Renal cortical epithelial cell (primary cell): ENCODE measurements at regions not wholly inside any gene's neighbourhood (a gene's known extent, or its start where the extent isn't known, plus 50 kb on each side); places are given as distances from the start of the nearest gene placed in this dataset.

Experiments
- DNase-seq: peaks from one replicate; pipeline ENCODE4 v3.0.0-alpha.2; 2011; ENCODE audit warnings: low read depth

DNA sequence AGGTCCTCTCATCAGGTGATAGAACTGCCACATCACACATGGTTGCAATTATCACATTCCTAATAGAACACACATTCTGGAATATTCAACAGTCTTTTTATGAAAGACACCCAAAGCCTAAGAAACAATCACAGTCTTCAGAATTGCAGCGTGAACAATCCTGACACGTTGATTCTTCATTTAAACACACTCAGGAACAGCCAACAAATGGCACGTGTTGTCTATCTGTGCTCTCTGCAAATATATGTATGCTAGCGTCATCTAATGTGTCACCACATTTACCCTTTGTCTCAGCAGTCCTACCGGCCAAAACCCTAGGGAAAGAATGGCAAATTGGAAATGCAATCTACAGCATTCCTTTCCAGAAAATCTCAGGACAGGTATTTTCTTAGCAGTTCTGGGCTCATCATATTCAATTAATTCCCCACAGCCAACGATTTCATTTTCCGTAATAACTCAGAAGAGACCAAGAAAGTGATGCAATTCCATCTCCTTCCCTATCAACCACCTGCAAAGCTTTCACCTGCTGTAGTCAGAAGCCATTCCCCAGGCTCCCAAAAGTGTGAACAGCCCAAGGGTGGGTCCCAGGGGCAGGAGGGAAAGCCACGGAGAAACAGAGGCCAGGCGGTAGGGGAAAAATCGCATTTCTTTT is 280.3 kb upstream of the JARID2 start:
- DNase-seq, result no peak

DNA sequence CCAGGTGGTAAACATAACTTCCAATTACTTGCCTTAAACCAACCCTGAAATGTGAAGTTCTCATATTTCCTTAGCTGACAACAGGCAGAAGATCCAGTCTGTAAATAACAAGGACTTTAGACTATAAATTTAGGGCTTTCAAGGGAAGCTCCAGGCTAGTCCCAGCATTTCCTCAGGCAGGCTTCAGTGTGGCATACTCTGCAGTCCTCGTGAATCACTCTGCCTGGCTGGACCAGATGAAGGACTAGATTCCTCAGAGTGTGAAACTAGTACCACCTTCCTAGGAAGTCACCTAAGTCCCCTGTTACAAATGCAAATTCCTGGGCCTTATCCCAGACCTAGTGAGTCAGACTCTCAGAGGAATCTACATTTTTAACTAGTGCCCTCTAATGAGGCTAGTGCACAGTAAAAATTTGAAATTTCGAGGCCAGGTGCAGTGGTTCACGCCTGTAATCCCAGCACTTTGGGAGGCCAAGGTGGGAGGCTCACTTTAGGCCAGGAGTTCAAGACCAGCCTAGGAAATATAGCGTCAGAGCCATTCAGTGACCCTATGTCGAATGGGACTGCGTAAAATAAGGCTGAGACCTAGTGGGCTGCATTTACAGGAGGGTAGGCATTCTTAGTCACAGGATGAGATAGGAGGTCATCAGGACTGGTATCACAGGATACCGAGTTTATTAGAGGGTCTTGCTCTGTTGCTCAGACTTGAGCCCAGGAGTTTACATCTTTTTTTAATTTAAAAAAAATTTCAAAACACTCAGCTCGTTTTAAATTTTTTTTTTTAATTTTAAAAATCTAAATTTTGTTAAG is 279.6 kb upstream of the JARID2 start:
- peak; percentile 19 for DNase-seq

DNA sequence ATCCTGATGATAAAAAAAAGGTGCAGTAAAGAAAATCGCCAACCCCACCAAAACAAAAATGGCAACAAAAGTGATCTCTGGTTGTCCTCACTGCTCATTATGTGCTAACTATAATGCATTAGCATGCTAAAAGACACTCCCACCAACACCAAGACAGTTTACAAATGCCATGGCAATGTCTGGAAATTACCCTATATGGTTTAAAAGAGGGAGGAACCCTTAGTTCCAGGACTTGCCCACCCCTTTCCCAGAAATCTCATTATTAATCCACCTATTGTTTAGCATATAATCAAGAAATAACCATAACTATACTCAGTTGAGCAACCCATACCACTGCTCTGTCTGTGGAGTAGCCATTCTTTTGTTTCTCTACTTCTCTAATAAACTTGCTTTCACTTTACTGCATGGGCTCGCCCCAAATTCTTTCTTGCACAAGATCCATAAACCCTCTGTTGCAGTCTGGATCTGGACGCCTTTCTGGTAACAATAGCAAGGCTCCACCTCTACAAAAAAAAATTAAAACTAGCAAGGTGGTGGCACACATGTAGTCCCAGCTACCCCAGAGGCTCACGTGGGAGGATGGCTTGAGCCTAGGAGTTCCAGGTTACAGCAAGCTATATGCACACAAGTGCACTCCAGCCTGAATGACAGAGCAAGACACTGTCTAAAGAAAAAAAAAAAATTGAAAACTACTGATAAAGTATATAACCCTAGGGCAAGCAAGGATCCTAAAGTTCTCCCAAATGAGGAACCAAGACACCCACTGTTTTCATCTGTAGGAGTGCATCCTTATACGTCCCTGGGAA is 278.8 kb upstream of the JARID2 start:
- no peak for DNase-seq

DNA sequence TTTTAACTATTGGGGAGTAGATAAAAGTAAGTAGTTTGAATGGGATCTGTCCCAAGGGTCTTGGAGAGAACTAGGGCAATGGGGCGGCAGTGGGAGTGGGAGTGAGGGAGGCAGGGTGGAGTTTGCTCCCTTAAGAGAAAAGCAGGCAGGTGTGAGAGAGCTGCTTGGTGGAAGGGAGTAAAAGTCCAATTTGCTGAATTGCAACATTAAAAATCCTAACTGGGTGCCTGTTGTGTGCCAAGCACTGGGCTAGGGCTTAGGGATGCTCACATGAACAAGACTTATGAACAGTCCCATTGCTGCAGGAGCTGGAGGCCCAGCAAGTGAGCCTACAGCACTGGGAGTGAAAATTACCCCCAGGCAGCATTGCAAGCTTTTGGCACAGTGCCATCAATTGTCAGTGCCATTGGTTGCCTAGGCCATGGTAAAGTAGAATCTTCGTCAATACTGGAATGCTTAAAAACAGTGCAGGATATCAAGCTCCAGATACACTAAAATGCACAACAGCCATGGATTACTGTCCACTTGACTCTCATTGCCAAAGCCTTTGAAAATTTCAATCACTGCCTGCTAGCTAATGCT is 277.7 kb upstream of the JARID2 start:
- DNase-seq, result no peak

GRCh38 chr6:14969126-14969525 is 276.7 kb upstream of the JARID2 start:
- no peak for DNase-seq

GRCh38 chr6:14972379-14973067 is 273.3 kb upstream of the JARID2 start:
- no peak for DNase-seq

- DNase-seq, result no peak
Observed at GRCh38 chr6:14974372-14974771, 271.5 kb upstream of the JARID2 start.

- no peak for DNase-seq
Observed at GRCh38 chr6:14974792-14975470, 270.9 kb upstream of the JARID2 start.

DNA sequence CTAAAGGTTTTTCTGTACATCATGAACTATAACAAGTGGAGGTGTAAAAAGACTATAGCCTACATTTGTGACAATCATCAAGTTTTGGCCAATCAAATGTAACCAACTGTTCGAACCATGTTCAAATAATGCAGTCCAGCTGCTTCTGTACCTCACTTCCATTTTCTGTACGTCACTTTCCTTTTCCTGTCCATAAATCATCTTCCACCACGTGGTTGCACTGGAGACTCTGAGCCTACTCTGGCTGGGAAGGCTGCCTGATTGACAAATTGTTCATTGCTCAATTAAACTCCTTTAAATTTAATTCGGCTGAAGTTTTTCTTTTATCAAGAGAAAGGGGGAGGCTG is 270.4 kb upstream of the JARID2 start:
- no peak for DNase-seq

GRCh38 chr6:14977747-14978382 is 268.0 kb upstream of the JARID2 start:
- no peak for DNase-seq

- DNase-seq, result no peak
Observed at GRCh38 chr6:14981960-14982359, 263.9 kb upstream of the JARID2 start.

DNA sequence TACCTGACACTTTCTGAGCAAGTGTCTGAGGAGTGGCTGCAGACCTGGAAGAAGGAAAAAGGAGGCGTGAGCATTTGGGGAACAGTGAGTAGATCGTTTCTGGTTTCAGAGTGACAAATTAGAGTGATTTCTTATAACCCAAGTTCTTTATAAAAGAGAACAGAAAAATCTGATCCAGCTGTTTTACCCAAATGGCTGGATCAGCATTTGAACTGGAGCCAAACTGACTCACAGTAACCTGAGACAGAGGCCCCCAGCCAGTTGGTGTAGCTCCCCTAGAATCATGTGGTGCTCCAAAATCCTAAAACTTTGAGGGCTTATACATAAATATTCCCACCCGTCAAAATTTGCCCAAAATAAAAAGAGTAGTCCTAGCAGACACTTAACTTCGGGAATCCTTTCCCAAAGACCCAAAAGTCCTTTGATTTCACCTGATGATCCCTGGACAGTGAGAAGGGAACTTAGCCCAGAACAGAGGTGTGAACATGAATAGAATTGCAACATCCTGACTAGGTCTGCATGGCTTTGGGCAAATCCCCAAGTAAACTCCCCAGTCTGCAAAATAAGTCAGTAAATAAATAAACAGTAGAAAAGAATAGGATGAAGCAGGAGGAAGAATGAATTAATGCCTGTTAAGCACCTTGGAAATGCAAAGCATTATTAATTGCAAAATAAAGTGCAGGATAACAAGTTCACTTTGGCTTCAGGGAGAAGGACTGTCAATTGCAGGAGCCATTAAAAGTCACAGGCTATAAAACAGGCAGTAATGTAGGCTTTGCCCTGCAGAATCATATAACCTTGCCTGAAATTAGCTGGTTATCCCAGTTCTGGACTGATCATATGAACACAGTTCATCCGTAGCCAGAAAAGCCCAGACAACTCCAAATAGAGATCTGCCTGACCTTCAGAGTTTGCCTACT is 262.0 kb upstream of the JARID2 start:
- DNase-seq, result peak; percentile 18

DNA sequence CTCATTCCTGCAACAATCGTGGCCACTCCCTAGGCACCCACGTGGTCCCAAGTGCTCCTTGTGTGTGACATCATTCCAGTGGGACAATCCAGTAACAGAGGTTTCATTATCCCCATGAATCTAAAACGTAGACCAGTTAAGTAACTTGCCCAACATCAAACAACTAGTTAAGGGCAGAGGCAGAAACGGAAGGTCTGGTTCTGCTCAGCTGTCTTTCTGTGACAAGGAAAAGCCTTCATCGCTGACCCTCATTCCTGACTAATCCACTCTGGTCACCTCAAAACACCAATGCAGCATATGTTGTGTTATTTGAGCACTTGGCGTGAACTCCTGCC is 261.4 kb upstream of the JARID2 start:
- DNase-seq, result peak; percentile 25

DNA sequence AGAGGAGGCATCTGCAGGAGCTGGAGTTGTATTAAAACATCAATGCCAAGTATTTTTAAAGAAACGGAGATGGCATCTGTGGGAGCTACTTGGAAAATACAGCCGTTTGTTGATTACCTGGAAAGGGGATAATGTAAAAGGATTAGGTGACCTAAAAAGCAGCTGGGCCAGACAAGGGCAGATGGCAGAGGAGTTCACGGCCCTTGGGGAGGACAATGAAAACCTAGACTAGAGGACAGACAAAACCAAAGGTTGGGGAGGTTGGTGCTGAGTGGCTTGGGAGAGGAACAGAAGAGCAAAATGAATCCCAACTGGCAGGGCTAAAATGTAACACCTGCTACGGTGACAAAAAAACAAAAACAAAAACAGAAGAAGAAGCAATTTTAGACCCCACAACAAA is 260.5 kb upstream of the JARID2 start:
- DNase-seq, result no peak

GRCh38 chr6:14986370-14986769 is 259.5 kb upstream of the JARID2 start:
- DNase-seq, result no peak

DNA sequence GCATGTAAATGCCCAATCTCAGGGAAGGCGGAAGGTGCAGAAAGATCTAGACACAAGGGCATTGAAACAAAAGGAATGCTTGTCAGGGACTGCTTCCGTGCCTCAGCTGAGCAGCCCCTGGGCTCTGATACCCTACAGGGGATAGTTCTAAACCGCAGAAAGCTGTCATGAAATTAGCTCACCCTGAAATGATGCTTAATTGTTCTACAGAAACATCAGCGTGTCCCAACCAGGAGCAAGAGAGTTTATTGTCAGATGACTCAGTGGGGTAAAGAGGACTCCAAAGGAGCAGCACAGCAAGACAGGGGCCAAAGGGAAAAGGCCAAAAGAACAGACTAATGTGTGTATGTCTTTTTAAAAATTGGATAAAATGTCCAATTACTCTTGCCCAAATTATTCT is 258.4 kb upstream of the JARID2 start:
- DNase-seq, result no peak

GRCh38 chr6:14992382-14992781 is 253.5 kb upstream of the JARID2 start:
- DNase-seq, result no peak

GRCh38 chr6:14995208-14995607 is 250.7 kb upstream of the JARID2 start:
- no peak for DNase-seq

GRCh38 chr6:14995966-14996602 is 249.8 kb upstream of the JARID2 start:
- no peak for DNase-seq
